HEK293 (cell line): ENCODE measurements at regions not wholly inside any gene's neighbourhood (a gene's known extent, or its start where the extent isn't known, plus 50 kb on each side); places are given as distances from the start of the nearest gene placed in this dataset.

Experiments
- CTCF ChIA-PET: fragments of 350-600 bp; formaldehyde crosslinking; extraction: SDS; loops from one replicate; lab custom pipeline; 2021; ENCODE audit warnings: antibody characterized with exemption; lab: Yijun Ruan, JAX
- POLR2A ChIA-PET: fragments of 300-600 bp; formaldehyde crosslinking; extraction: SDS; loops from one replicate; lab custom pipeline; 2020; ENCODE audit warnings: antibody characterized with exemption, inconsistent platforms; lab: Yijun Ruan, JAX
- H3K27ac ChIP-seq: fragments of 200-500 bp; sonication (Bioruptor generic); 2 replicates; pipeline ENCODE4 v1.5.1; 2014; ENCODE audit warnings: low read depth, low read length, control low read depth, inconsistent platforms; ENCODE audit errors: extremely low read depth
- H3K36me3 ChIP-seq, 2 experiments: fragments of 200-500 bp in 1 of 2; sonication (Bioruptor generic) in 1 of 2; 1 replicate in 1 of 2; 2 replicates in 1 of 2; pipeline ENCODE4 v1.5.1; 2014 to 2017; ENCODE audit warnings: inconsistent platforms in 2 of 2, low read length in 2 of 2; ENCODE audit not compliant: control insufficient read depth in 2 of 2, insufficient read depth in 1 of 2
- H3K4me1 ChIP-seq: fragments of 200-500 bp; sonication (Bioruptor generic); 2 replicates; pipeline ENCODE4 v1.5.1; 2014; ENCODE audit warnings: mild to moderate bottlenecking, low read length, inconsistent platforms; ENCODE audit not compliant: control insufficient read depth, insufficient read depth
- H3K4me3 ChIP-seq: 2 replicates; pipeline ENCODE4 v1.5.1; 2011; ENCODE audit warnings: low read depth, mild to moderate bottlenecking, control low read depth, low read length, moderate library complexity
- H3K9me3 ChIP-seq: fragments of 200-500 bp; sonication (Bioruptor generic); 2 replicates; pipeline ENCODE4 v1.5.1; 2014; ENCODE audit warnings: low read depth, low read length, inconsistent platforms; ENCODE audit not compliant: control insufficient read depth, insufficient read depth
- GLIS1 ChIP-seq: fragments of 450-650 bp; formaldehyde crosslinking; IDR thresholded peaks from 2 replicates; pipeline ENCODE4 v1.5.1; 2016; ENCODE audit warnings: missing biosample characterization, missing genetic modification characterization
- KLF9 ChIP-seq: fragments of 450-650 bp; formaldehyde crosslinking; IDR thresholded peaks from 2 replicates; pipeline ENCODE4 v1.5.1; 2016; ENCODE audit warnings: missing biosample characterization, missing genetic modification characterization, low read depth
- TCF7L2 ChIP-seq: IDR thresholded peaks from 2 replicates; pipeline ENCODE4 v1.6.1; 2011; ENCODE audit warnings: low read depth, mild to moderate bottlenecking, inconsistent platforms, low read length, moderate library complexity, borderline replicate concordance
- YY2 ChIP-seq: fragments of 450-650 bp; formaldehyde crosslinking; IDR thresholded peaks from 2 replicates; pipeline ENCODE4 v1.5.1; 2016; ENCODE audit warnings: missing biosample characterization, missing genetic modification characterization
- ZBTB1 ChIP-seq: fragments of 450-650 bp; formaldehyde crosslinking; IDR thresholded peaks from 2 replicates; pipeline ENCODE4 v1.5.1; 2016; ENCODE audit warnings: missing biosample characterization, missing genetic modification characterization
- ZFP41 ChIP-seq: fragments of 450-650 bp; formaldehyde crosslinking; IDR thresholded peaks from 2 replicates; pipeline ENCODE4 v1.5.1; 2016; ENCODE audit warnings: missing biosample characterization, missing genetic modification characterization, borderline replicate concordance
- ZFP69B ChIP-seq: fragments of 450-650 bp; formaldehyde crosslinking; IDR thresholded peaks from 2 replicates; pipeline ENCODE4 v1.5.1; 2016; ENCODE audit warnings: missing biosample characterization, missing genetic modification characterization
- ZNF174 ChIP-seq: fragments of 450-650 bp; formaldehyde crosslinking; IDR thresholded peaks from 2 replicates; pipeline ENCODE4 v1.5.0; 2017; ENCODE audit warnings: missing biosample characterization, mild to moderate bottlenecking, missing genetic modification characterization
- ZNF2 ChIP-seq: fragments of 450-650 bp; formaldehyde crosslinking; IDR thresholded peaks from 2 replicates; pipeline ENCODE4 v1.5.1; 2016; ENCODE audit warnings: missing biosample characterization, missing genetic modification characterization
- ZNF239 ChIP-seq: fragments of 450-650 bp; formaldehyde crosslinking; IDR thresholded peaks from 2 replicates; pipeline ENCODE4 v1.5.1; 2016; ENCODE audit warnings: missing biosample characterization, missing genetic modification characterization
- ZNF354C ChIP-seq: fragments of 450-650 bp; formaldehyde crosslinking; IDR thresholded peaks from 2 replicates; pipeline ENCODE4 v1.5.1; 2016; ENCODE audit warnings: missing biosample characterization, missing genetic modification characterization, low read depth, borderline replicate concordance
- ZNF366 ChIP-seq: fragments of 450-650 bp; formaldehyde crosslinking; conservative IDR thresholded peaks from 2 replicates; pipeline ENCODE4 v1.5.1; 2016; ENCODE audit warnings: missing biosample characterization, missing genetic modification characterization
- ZNF558 ChIP-seq: fragments of 450-650 bp; formaldehyde crosslinking; IDR thresholded peaks from 2 replicates; pipeline ENCODE4 v1.5.1; 2016; ENCODE audit warnings: missing biosample characterization, missing genetic modification characterization
- ZNF560 ChIP-seq: fragments of 450-650 bp; formaldehyde crosslinking; IDR thresholded peaks from 2 replicates; pipeline ENCODE4 v1.5.1; 2017; ENCODE audit warnings: missing biosample characterization, missing genetic modification characterization, borderline replicate concordance
- ZNF600 ChIP-seq: fragments of 450-650 bp; formaldehyde crosslinking; IDR thresholded peaks from 2 replicates; pipeline ENCODE4 v1.5.1; 2016; ENCODE audit warnings: missing biosample characterization, missing genetic modification characterization
- ZNF621 ChIP-seq: fragments of 450-650 bp; formaldehyde crosslinking; IDR thresholded peaks from 2 replicates; pipeline ENCODE4 v1.5.1; 2017; ENCODE audit warnings: missing biosample characterization, missing genetic modification characterization
- ZNF658 ChIP-seq: fragments of 450-650 bp; formaldehyde crosslinking; IDR thresholded peaks from 2 replicates; pipeline ENCODE4; 2016; ENCODE audit warnings: missing biosample characterization, missing genetic modification characterization
- ZNF776 ChIP-seq: fragments of 450-650 bp; formaldehyde crosslinking; IDR thresholded peaks from 2 replicates; pipeline ENCODE4 v1.5.0; 2017; ENCODE audit warnings: missing biosample characterization, missing genetic modification characterization, borderline replicate concordance
- ZNF777 ChIP-seq: fragments of 450-650 bp; formaldehyde crosslinking; IDR thresholded peaks from 2 replicates; pipeline ENCODE4 v1.5.1; 2017; ENCODE audit warnings: missing biosample characterization, missing genetic modification characterization, borderline replicate concordance
- ZNF792 ChIP-seq: fragments of 450-650 bp; formaldehyde crosslinking; IDR thresholded peaks from 2 replicates; pipeline ENCODE4 v1.5.1; 2016; ENCODE audit warnings: missing biosample characterization, missing genetic modification characterization
- ZXDB ChIP-seq: fragments of 450-650 bp; formaldehyde crosslinking; IDR thresholded peaks from 2 replicates; pipeline ENCODE4 v1.5.1; 2016; ENCODE audit warnings: missing biosample characterization, missing genetic modification characterization
- TF ChIP-seq, protein P1 (sequence below): fragments of 450-650 bp; formaldehyde crosslinking; IDR thresholded peaks from 2 replicates; pipeline ENCODE4 v1.5.1; 2016; ENCODE audit warnings: missing biosample characterization, missing genetic modification characterization
- TF ChIP-seq, protein P2 (sequence below): fragments of 450-650 bp; formaldehyde crosslinking; IDR thresholded peaks from 2 replicates; pipeline ENCODE4 v1.5.1; 2016; ENCODE audit warnings: missing biosample characterization, missing genetic modification characterization
- TF ChIP-seq, protein P3 (sequence below): fragments of 450-650 bp; formaldehyde crosslinking; IDR thresholded peaks from 2 replicates; pipeline ENCODE4 v1.5.1; 2016; ENCODE audit warnings: missing biosample characterization, missing genetic modification characterization
- TF ChIP-seq, protein P4 (sequence below): fragments of 450-650 bp; formaldehyde crosslinking; IDR thresholded peaks from 2 replicates; pipeline ENCODE4 v1.5.1; 2016; ENCODE audit warnings: missing biosample characterization, missing genetic modification characterization

DNA sequence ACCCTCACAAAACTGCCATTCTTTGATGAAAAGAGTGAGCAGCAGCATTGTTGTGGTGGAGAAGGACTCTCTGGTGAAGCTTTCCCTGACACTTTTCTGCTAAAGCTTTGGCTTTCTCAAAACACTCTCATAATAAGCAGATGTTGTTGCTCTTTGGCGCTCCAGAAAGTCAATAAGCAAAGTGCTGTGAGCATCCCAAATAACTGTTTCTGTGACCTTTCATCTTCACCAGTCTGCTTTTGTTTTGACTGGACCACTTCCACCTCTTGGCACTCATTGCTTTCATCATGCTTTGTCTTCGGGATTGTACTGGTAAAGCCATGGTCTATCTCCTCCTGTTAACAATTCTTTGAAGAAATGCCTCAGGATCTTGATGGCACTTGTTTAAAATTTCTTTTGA lies 424.7 kb upstream of the TMPO start (continued):
- TF ChIP-seq, protein P1, sequence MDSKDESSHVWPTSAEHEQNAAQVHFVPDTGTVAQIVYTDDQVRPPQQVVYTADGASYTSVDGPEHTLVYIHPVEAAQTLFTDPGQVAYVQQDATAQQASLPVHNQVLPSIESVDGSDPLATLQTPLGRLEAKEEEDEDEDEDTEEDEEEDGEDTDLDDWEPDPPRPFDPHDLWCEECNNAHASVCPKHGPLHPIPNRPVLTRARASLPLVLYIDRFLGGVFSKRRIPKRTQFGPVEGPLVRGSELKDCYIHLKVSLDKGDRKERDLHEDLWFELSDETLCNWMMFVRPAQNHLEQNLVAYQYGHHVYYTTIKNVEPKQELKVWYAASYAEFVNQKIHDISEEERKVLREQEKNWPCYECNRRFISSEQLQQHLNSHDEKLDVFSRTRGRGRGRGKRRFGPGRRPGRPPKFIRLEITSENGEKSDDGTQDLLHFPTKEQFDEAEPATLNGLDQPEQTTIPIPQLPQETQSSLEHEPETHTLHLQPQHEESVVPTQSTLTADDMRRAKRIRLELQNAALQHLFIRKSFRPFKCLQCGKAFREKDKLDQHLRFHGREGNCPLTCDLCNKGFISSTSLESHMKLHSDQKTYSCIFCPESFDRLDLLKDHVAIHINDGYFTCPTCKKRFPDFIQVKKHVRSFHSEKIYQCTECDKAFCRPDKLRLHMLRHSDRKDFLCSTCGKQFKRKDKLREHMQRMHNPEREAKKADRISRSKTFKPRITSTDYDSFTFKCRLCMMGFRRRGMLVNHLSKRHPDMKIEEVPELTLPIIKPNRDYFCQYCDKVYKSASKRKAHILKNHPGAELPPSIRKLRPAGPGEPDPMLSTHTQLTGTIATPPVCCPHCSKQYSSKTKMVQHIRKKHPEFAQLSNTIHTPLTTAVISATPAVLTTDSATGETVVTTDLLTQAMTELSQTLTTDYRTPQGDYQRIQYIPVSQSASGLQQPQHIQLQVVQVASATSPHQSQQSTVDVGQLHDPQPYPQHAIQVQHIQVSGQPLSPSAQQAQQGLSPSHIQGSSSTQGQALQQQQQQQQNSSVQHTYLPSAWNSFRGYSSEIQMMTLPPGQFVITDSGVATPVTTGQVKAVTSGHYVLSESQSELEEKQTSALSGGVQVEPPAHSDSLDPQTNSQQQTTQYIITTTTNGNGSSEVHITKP (tag by site-specific recombination), result no peak
- TF ChIP-seq ZNF239 (tag by site-specific recombination), result no peak

DNA sequence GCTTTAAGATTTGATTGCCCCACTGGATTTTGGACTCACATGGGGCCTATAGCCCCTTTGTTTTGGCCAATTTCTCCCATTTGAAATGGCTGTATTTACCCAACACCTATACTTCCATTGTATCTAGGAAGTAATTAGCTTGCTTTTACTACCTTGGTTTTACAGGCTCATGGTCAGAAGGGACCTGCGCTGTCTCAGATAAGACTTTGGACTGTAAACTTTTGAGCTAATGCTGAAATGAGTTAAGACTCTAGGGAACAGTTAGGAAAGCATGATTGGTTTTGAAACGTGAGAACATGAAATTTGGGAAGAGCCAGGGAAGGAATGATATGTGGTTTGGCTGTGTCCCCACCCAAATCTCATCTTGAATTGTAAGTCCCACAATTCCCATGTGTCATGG lies 419.0 kb upstream of the TMPO start:
- ChIA-PET POLR2A (no interaction called here), CTCF (interaction anchor here (1.5 kb wide), 1 partner anchor 135 kb away, joined by 3 read pairs; no protein-coding TSS in a partner anchor)
- Histone ChIP-seq H3K4me3 (no peak overlapping the region), H3K4me1 (no peaks in the 10 kb centered on the region), H3K9me3 (no peaks in the 10 kb centered on the region), H3K36me3 (no peaks in the 10 kb centered on the region), H3K27ac (no peak overlapping the region)
- TF ChIP-seq ZNF621 (no peak), TCF7L2 (no peak), ZNF558 (tag by site-specific recombination) (no peak), ZNF600 (no peak), ZNF560 (tag by site-specific recombination) (no peak), GLIS1 (tag by site-specific recombination) (no peak), ZNF777 (tag by site-specific recombination) (no peak), ZFP41 (tag by site-specific recombination) (no peak), ZNF354C (tag by site-specific recombination) (no peak)
- TF ChIP-seq, protein P2, sequence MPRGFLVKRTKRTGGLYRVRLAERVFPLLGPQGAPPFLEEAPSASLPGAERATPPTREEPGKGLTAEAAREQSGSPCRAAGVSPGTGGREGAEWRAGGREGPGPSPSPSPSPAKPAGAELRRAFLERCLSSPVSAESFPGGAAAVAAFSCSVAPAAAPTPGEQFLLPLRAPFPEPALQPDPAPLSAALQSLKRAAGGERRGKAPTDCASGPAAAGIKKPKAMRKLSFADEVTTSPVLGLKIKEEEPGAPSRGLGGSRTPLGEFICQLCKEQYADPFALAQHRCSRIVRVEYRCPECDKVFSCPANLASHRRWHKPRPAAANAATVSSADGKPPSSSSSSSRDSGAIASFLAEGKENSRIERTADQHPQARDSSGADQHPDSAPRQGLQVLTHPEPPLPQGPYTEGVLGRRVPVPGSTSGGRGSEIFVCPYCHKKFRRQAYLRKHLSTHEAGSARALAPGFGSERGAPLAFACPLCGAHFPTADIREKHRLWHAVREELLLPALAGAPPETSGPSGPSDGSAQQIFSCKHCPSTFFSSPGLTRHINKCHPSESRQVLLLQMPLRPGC (tag by site-specific recombination), result no peak
- TF ChIP-seq, protein P3, sequence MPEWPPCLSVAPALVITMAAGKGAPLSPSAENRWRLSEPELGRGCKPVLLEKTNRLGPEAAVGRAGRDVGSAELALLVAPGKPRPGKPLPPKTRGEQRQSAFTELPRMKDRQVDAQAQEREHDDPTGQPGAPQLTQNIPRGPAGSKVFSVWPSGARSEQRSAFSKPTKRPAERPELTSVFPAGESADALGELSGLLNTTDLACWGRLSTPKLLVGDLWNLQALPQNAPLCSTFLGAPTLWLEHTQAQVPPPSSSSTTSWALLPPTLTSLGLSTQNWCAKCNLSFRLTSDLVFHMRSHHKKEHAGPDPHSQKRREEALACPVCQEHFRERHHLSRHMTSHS, result no peak

DNA sequence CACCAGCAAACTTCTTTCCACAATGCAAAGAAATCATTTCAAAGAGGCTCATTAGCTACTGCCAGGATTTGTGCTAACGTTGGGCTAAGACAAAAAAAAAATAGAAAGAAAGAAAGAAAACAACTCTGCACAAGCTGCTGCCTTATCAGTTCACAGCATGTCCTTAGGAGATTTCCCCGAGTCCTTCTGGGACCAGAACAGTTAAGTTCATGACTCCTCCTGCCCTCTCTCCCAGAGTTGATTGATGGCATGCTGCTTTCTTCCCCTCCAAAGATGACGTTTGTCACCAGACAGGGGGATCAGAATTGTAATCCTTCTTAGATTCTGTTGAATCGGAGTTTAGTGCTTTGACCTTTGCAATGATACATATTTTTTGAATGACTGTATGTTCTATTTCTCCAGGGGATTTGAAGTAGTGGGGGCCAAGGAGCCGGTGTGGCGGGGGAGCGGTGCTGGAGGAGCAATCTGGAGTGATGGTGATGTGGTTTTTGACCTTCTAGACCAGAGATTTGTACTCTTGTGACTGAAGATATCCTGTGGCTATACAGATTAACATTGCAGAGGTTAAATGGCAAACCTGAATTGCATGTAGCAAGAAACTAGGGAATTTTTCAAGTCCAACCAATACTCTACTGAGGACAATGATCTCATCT lies 409.2 kb upstream of the TMPO start:
- ChIA-PET POLR2A (no interaction called here), CTCF (no interaction called here)
- TF ChIP-seq ZBTB1 (tag by site-specific recombination), result no peak
- TF ChIP-seq ZNF558 (tag by site-specific recombination), result no peak
- TF ChIP-seq, protein P4, sequence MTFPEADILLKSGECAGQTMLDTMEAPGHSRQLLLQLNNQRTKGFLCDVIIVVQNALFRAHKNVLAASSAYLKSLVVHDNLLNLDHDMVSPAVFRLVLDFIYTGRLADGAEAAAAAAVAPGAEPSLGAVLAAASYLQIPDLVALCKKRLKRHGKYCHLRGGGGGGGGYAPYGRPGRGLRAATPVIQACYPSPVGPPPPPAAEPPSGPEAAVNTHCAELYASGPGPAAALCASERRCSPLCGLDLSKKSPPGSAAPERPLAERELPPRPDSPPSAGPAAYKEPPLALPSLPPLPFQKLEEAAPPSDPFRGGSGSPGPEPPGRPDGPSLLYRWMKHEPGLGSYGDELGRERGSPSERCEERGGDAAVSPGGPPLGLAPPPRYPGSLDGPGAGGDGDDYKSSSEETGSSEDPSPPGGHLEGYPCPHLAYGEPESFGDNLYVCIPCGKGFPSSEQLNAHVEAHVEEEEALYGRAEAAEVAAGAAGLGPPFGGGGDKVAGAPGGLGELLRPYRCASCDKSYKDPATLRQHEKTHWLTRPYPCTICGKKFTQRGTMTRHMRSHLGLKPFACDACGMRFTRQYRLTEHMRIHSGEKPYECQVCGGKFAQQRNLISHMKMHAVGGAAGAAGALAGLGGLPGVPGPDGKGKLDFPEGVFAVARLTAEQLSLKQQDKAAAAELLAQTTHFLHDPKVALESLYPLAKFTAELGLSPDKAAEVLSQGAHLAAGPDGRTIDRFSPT (tag by site-specific recombination), result no peak
- TF ChIP-seq ZFP69B, result no peak
- no peak for TF ChIP-seq ZNF2
- TF ChIP-seq ZNF776 (tag by site-specific recombination), result no peak
- TF ChIP-seq ZNF792 (tag by site-specific recombination), result no peak
- TF ChIP-seq YY2, result no peak
- no peak for TF ChIP-seq ZXDB
- TF ChIP-seq KLF9, result no peak
- no peak for TF ChIP-seq ZNF658 (tag by site-specific recombination)
- no peak for TF ChIP-seq ZNF366 (tag by site-specific recombination)
- TF ChIP-seq ZNF174 (tag by site-specific recombination), result no peak

More for the DNA sequence above, 409.2 kb upstream of the TMPO start:
- Histone ChIP-seq H3K4me3 (no peak overlapping the region), H3K36me3 (no peaks in the 10 kb centered on the region), H3K4me1 (no peaks in the 10 kb centered on the region), H3K9me3 (no peaks in the 10 kb centered on the region), H3K27ac (no peak overlapping the region)
